PFSK-1 (cell line): ENCODE measurements at regions not wholly inside any gene's neighbourhood (a gene's known extent, or its start where the extent isn't known, plus 50 kb on each side); places are given as distances from the start of the nearest gene placed in this dataset.

Experiments
- FOXP2 ChIP-seq: optimal IDR thresholded peaks from 2 replicates; pipeline ENCODE3; 2011; ENCODE audit warnings: borderline replicate concordance, control low read depth, inconsistent platforms; ENCODE audit not compliant: insufficient read depth; ENCODE audit errors: extremely low read length, extremely low read depth
- POLR2AphosphoS5 ChIP-seq: IDR thresholded peaks from 2 replicates; pipeline ENCODE4 v1.6.1; 2012; ENCODE audit warnings: low read depth, mild to moderate bottlenecking, control low read depth, low read length, moderate library complexity
- REST ChIP-seq, 2 experiments: IDR thresholded peaks; 2 replicates each; pipeline versions ENCODE4 v1.6.1 to v1.8.0; 2011 to 2012; ENCODE audit warnings: low read depth in 2 of 2, low read length in 2 of 2, control low read depth in 1 of 2, inconsistent platforms in 1 of 2, mild to moderate bottlenecking in 1 of 2, moderate library complexity in 1 of 2; ENCODE audit not compliant: insufficient read depth in 1 of 2
- SIN3A ChIP-seq: IDR thresholded peaks from 2 replicates; pipeline ENCODE4 v1.6.1; 2012; ENCODE audit warnings: mild to moderate bottlenecking, low read length, moderate library complexity, borderline replicate concordance; ENCODE audit not compliant: insufficient read depth
- TAF1 ChIP-seq: IDR thresholded peaks from 2 replicates; pipeline ENCODE4 v1.6.1; 2012; ENCODE audit warnings: low read length, control low read depth, borderline replicate concordance; ENCODE audit not compliant: insufficient read depth

DNA sequence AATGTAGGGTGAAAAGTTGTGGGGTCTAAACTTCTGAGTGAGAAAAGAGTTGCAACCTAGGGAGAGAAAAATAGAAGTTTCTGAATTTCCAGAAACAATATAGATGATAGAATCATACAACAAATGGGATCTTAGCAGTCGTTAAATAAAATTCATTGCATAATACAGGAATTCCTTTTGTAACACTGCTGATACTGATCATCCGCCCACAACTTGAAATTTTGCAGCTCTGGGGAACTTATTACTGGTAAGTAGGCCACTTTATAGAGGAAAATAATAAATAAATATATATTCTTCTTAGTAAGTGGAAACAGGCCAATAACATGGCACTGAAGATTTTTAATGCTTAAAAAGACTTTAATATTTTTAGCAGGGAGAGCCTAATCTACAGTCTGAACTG lies 81.9 kb upstream of the SMIM30 start:
- TF ChIP-seq REST (IDR thresholded peaks at IDR 0.05; ENCODE audit: insufficient read depth in 1 of 2, low read depth in 2 of 2, low read length in 2 of 2) (no peak), POLR2AphosphoS5 (no peak), TAF1 (no peak), SIN3A (no peak), FOXP2 (no peak)

GRCh38 chr7:113199841-113200240 lies 81.5 kb upstream of the SMIM30 start:
- TF ChIP-seq POLR2AphosphoS5 (no peak), SIN3A (no peak), FOXP2 (no peak), TAF1 (no peak)

GRCh38 chr7:113199136-113199535 lies 80.8 kb upstream of the SMIM30 start:
- TF ChIP-seq FOXP2, result no peak
- no peak for TF ChIP-seq SIN3A
- no peak for TF ChIP-seq REST (IDR thresholded peaks at IDR 0.05; ENCODE audit: insufficient read depth in 1 of 2, low read depth in 2 of 2, low read length in 2 of 2)
- TF ChIP-seq TAF1, result no peak
- TF ChIP-seq POLR2AphosphoS5, result no peak

- no peak for TF ChIP-seq SIN3A
- no peak for TF ChIP-seq TAF1
- TF ChIP-seq POLR2AphosphoS5, result no peak
- TF ChIP-seq REST (IDR thresholded peaks at IDR 0.05; ENCODE audit: insufficient read depth in 1 of 2, low read depth in 2 of 2, low read length in 2 of 2), result no peak
- TF ChIP-seq FOXP2, result no peak
Observed at GRCh38 chr7:113198226-113198625, 79.9 kb upstream of the SMIM30 start.

- TF ChIP-seq REST (IDR thresholded peaks at IDR 0.05; ENCODE audit: insufficient read depth in 1 of 2, low read depth in 2 of 2, low read length in 2 of 2) (no peak), TAF1 (no peak), FOXP2 (no peak), POLR2AphosphoS5 (no peak), SIN3A (no peak)
Observed at GRCh38 chr7:113197274-113197673, 78.9 kb upstream of the SMIM30 start.
